K562 (cell line): ENCODE measurements at regions not wholly inside any gene's neighbourhood (a gene's known extent, or its start where the extent isn't known, plus 50 kb on each side); places are given as distances from the start of the nearest gene placed in this dataset.
A peak's percentile ranks its signal among the peaks of the same experiment; 100 is the strongest.

ENCODE experiments used
- ATAC-seq: fragments of 200-7000 bp; cut with Tn5 transposase; 3 replicates; pipeline ENCODE4 v1.9.1; 2020; ENCODE audit warnings: moderate library complexity
- BruUV-seq: library from RNA; stranded (reverse); fragments of 400-500 nt; replicated peaks from 2 replicates; lab custom pipeline; 2021; lab: Mats Ljungman, UMichigan
- CTCF ChIA-PET: fragments of 300-600 bp; formaldehyde crosslinking; extraction: SDS; loops from one replicate; lab custom pipeline; 2021; ENCODE audit warnings: low intra/inter-chr PET ratio; lab: Yijun Ruan, JAX
- POLR2A ChIA-PET: fragments of 300-600, 350-650 bp; sonication (Branson Sonifier 250); formaldehyde crosslinking; extraction: SDS; loops from one replicate; lab custom pipeline; 2021; ENCODE audit warnings: antibody characterized with exemption, inconsistent platforms; lab: Yijun Ruan, JAX
- DNase-seq, 4 experiments: peaks; one replicate each; pipeline versions ENCODE4 v3.0.0 to v3.0.0-alpha.2; 2011 to 2018; ENCODE audit warnings: low spot score in 3 of 4, mixed read lengths in 3 of 4; ENCODE audit errors: extremely low read depth in 1 of 4
- FAIRE-seq: peaks from 2 replicates; lab custom pipeline; 2011; peaks lifted over from hg19 to GRCh38; lab: Jason Lieb, UNC
- H2AFZ ChIP-seq: 2 replicates; pipeline ENCODE4 v1.6.0; 2011; ENCODE audit warnings: low read depth, low read length, control low read depth, inconsistent platforms
- H3K27ac ChIP-seq: fragments of 200-600 bp; 3 replicates; pipeline ENCODE4 v1.8.0; 2011; ENCODE audit warnings: low read depth, mild to moderate bottlenecking, control low read depth, inconsistent platforms, low read length, moderate library complexity, mixed read lengths; ENCODE audit errors: extremely low read depth
- H3K27me3 ChIP-seq, 2 experiments: fragments of 300-600 bp in 1 of 2; 2 replicates in 1 of 2; 3 replicates in 1 of 2; pipeline versions ENCODE4 v1.6.0 to v1.8.0; 2011; ENCODE audit warnings: inconsistent platforms in 2 of 2, low read length in 2 of 2, mild to moderate bottlenecking in 1 of 2, mixed read lengths in 1 of 2, moderate library complexity in 1 of 2; ENCODE audit not compliant: control insufficient read depth in 2 of 2, insufficient read depth in 2 of 2
- H3K36me3 ChIP-seq: fragments of 300-600 bp; 3 replicates; pipeline ENCODE4 v1.8.0; 2011; ENCODE audit warnings: mild to moderate bottlenecking, low read length, inconsistent platforms; ENCODE audit not compliant: control insufficient read depth, insufficient read depth
- H3K4me1 ChIP-seq, 2 experiments: fragments of 200-600 bp in 1 of 2; replicated peaks in 1 of 2; 2 replicates in 1 of 2; 3 replicates in 1 of 2; pipeline versions ENCODE4 v1.5.1 to v1.8.0; 2011; ENCODE audit warnings: inconsistent platforms in 2 of 2, low read length in 2 of 2, mild to moderate bottlenecking in 1 of 2, mixed read lengths in 1 of 2, moderate library complexity in 1 of 2; ENCODE audit not compliant: control insufficient read depth in 2 of 2, insufficient read depth in 2 of 2
- H3K4me2 ChIP-seq: 2 replicates; pipeline ENCODE4 v1.6.1; 2011; ENCODE audit warnings: low read length, control low read depth, inconsistent platforms, mixed read lengths; ENCODE audit not compliant: insufficient read depth
- H3K4me3 ChIP-seq: fragments of 200-600 bp; sonication (generic), shearing (Covaris generic); 2 replicates; pipeline ENCODE4 v1.5.1; 2016; ENCODE audit warnings: control low read depth, inconsistent platforms
- H3K79me2 ChIP-seq: fragments of 200-600 bp; 3 replicates; pipeline ENCODE4 v1.8.0; 2011; ENCODE audit warnings: low read length, inconsistent platforms; ENCODE audit not compliant: control insufficient read depth, insufficient read depth
- H3K9ac ChIP-seq, 2 experiments: 2 replicates each; pipeline versions ENCODE4 v1.6.0 to v1.6.1; 2011; ENCODE audit warnings: low read depth in 2 of 2, low read length in 2 of 2, control low read depth in 1 of 2, inconsistent platforms in 1 of 2, mild to moderate bottlenecking in 1 of 2, mixed read lengths in 1 of 2; ENCODE audit not compliant: insufficient read depth in 1 of 2
- H3K9me1 ChIP-seq: one replicate; pipeline ENCODE4 v1.6.0; 2011; ENCODE audit warnings: inconsistent platforms, mild to moderate bottlenecking, low read length, moderate library complexity; ENCODE audit not compliant: control insufficient read depth, insufficient read depth
- H3K9me3 ChIP-seq: replicated peaks from 2 replicates; pipeline ENCODE4 v1.5.1; 2011; ENCODE audit warnings: low read depth, low read length, inconsistent platforms; ENCODE audit not compliant: control insufficient read depth, insufficient read depth
- H4K20me1 ChIP-seq: replicated peaks from 2 replicates; pipeline ENCODE4 v1.6.1; 2011; ENCODE audit warnings: low read length, inconsistent platforms, mixed read lengths; ENCODE audit not compliant: control insufficient read depth, insufficient read depth
- DMBX1 ChIP-seq: fragments of 250-450 bp; sonication (Bioruptor Pico); IDR thresholded peaks from 2 replicates; pipeline ENCODE4 v1.8.0; 2022; ENCODE audit warnings: inconsistent platforms, mild to moderate bottlenecking, moderate library complexity, borderline replicate concordance
- RAD51 ChIP-seq: fragments of 450-650 bp; IDR thresholded peaks from 2 replicates; pipeline ENCODE4 v1.7.1; 2016; ENCODE audit warnings: low read depth, mild to moderate bottlenecking, borderline replicate concordance
- ZNF696 ChIP-seq: fragments of 250-450 bp; sonication (Bioruptor Pico); conservative IDR thresholded peaks from 2 replicates; pipeline ENCODE4 v1.4.0; 2020; ENCODE audit warnings: mild to moderate bottlenecking, moderate library complexity
- WGBS: fragments of 100-300 bp; shearing (Covaris generic); methylation state at CpG from one replicate; pipeline ENCODE4 v1.1.6; 2016; ENCODE audit warnings: low coverage, mixed read lengths; ENCODE audit not compliant: insufficient coverage; ENCODE audit errors: missing lambda C conversion rate; 5-methylcytosine and 5-hydroxymethylcytosine counted together
- in situ Hi-C: fragments of 300-500 bp; cut with MboI; formaldehyde crosslinking; loops from 4 replicates; pipeline ENCODE4 v1.15.0; 2018; ENCODE audit warnings: inconsistent platforms, mixed read lengths
- intact Hi-C: fragments of 100-400 bp; cut with micrococcal nuclease; formaldehyde crosslinking; loops from 2 replicates; pipeline ENCODE4 v1.14.2; 2022
- TF ChIP-seq, protein P1 (sequence below): sonication (generic); formaldehyde crosslinking; IDR thresholded peaks from 2 replicates; pipeline ENCODE4 v1.8.0; 2022; ENCODE audit warnings: mild to moderate bottlenecking, missing genetic modification reagents
- TF ChIP-seq, protein P2 (sequence below): fragments of 250-450 bp; sonication (Bioruptor Pico); IDR thresholded peaks from 2 replicates; pipeline ENCODE4 v1.5.0; 2021
- TF ChIP-seq, protein P3 (sequence below): fragments of 450-650 bp; formaldehyde crosslinking; IDR thresholded peaks from 2 replicates; pipeline ENCODE4 v1.4.0; 2020; ENCODE audit warnings: mild to moderate bottlenecking, mixed read lengths
- TF ChIP-seq, protein P4 (sequence below): IDR thresholded peaks from 2 replicates; pipeline ENCODE4 v1.6.1; 2012; ENCODE audit warnings: low read depth, low read length, improper control_type of control experiment, borderline replicate concordance

DNA sequence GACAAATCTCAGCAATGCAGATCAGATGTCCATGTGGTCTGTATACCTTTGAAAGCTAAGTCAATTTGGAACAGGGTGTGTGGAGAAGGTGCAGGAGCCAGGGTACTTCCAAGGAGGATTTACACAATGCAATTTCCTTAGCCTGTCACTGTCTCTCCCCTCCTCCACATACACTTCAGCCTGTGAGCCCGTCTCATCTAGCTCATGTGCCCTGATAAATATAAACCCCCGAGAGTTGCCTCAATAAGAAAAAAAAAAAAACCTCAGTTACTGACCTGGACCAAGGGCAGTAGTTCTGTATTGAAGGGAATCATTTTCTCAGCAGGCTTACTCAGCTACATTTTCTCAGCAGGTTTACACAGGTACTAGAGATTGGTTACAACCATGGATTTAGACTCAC lies 132.1 kb upstream of the PELI2 start (continued):
- TF ChIP-seq, protein P1, sequence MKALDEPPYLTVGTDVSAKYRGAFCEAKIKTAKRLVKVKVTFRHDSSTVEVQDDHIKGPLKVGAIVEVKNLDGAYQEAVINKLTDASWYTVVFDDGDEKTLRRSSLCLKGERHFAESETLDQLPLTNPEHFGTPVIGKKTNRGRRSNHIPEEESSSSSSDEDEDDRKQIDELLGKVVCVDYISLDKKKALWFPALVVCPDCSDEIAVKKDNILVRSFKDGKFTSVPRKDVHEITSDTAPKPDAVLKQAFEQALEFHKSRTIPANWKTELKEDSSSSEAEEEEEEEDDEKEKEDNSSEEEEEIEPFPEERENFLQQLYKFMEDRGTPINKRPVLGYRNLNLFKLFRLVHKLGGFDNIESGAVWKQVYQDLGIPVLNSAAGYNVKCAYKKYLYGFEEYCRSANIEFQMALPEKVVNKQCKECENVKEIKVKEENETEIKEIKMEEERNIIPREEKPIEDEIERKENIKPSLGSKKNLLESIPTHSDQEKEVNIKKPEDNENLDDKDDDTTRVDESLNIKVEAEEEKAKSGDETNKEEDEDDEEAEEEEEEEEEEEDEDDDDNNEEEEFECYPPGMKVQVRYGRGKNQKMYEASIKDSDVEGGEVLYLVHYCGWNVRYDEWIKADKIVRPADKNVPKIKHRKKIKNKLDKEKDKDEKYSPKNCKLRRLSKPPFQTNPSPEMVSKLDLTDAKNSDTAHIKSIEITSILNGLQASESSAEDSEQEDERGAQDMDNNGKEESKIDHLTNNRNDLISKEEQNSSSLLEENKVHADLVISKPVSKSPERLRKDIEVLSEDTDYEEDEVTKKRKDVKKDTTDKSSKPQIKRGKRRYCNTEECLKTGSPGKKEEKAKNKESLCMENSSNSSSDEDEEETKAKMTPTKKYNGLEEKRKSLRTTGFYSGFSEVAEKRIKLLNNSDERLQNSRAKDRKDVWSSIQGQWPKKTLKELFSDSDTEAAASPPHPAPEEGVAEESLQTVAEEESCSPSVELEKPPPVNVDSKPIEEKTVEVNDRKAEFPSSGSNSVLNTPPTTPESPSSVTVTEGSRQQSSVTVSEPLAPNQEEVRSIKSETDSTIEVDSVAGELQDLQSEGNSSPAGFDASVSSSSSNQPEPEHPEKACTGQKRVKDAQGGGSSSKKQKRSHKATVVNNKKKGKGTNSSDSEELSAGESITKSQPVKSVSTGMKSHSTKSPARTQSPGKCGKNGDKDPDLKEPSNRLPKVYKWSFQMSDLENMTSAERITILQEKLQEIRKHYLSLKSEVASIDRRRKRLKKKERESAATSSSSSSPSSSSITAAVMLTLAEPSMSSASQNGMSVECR (CRISPR knock-in tag), result no peak
- TF ChIP-seq, protein P2, sequence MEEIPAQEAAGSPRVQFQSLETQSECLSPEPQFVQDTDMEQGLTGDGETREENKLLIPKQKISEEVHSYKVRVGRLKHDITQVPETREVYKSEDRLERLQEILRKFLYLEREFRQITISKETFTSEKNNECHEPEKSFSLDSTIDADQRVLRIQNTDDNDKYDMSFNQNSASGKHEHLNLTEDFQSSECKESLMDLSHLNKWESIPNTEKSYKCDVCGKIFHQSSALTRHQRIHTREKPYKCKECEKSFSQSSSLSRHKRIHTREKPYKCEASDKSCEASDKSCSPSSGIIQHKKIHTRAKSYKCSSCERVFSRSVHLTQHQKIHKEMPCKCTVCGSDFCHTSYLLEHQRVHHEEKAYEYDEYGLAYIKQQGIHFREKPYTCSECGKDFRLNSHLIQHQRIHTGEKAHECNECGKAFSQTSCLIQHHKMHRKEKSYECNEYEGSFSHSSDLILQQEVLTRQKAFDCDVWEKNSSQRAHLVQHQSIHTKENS (CRISPR knock-in tag), result no peak
- no peak for TF ChIP-seq ZNF696
- TF ChIP-seq DMBX1, result no peak

DNA sequence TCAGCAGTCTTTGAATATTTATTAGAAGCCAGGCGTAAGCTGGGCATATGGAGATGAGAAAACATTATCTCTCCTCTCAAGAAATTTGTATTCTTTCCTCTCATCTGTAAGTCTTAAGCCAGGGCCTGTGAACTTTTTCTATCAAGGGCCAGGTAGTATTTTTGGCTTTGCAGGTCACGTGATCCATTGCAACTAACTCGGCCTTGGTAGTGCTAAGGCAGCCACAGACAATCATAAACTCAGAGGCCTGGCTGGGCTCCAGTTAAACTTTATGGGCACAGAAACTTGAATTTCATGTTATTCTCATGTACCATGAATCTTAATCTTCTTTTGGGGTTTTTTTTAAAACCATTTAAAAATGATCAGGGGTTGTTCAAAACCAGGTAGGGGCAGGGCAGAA lies 117.4 kb upstream of the PELI2 start:
- H3K9me1 ChIP-seq, result no peaks in the 10 kb centered on the region
- H2AFZ ChIP-seq, result no peak overlapping the region
- no peak for FAIRE-seq
- DNase-seq, result no peak
- no peaks in the 10 kb centered on the region for H4K20me1 ChIP-seq
- no peak overlapping the region for H3K27ac ChIP-seq
- BruUV-seq, result no TSS peak
- 4% methylated on average over 3 of the region's 3 CpGs for WGBS
- intact Hi-C loops (no loop called here), in situ Hi-C loops (no loop called here)
- H3K4me2 ChIP-seq, result no peak overlapping the region
- ChIA-PET CTCF (no interaction called here), POLR2A (no interaction called here)
- ATAC-seq, result no peak
- no peak overlapping the region for H3K4me3 ChIP-seq
- TF ChIP-seq, protein P3, sequence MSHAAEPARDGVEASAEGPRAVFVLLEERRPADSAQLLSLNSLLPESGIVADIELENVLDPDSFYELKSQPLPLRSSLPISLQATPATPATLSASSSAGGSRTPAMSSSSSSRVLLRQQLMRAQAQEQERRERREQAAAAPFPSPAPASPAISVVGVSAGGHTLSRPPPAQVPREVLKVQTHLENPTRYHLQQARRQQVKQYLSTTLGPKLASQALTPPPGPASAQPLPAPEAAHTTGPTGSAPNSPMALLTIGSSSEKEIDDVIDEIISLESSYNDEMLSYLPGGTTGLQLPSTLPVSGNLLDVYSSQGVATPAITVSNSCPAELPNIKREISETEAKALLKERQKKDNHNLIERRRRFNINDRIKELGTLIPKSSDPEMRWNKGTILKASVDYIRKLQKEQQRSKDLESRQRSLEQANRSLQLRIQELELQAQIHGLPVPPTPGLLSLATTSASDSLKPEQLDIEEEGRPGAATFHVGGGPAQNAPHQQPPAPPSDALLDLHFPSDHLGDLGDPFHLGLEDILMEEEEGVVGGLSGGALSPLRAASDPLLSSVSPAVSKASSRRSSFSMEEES, result peak; percentile 73
- TF ChIP-seq, protein P4, sequence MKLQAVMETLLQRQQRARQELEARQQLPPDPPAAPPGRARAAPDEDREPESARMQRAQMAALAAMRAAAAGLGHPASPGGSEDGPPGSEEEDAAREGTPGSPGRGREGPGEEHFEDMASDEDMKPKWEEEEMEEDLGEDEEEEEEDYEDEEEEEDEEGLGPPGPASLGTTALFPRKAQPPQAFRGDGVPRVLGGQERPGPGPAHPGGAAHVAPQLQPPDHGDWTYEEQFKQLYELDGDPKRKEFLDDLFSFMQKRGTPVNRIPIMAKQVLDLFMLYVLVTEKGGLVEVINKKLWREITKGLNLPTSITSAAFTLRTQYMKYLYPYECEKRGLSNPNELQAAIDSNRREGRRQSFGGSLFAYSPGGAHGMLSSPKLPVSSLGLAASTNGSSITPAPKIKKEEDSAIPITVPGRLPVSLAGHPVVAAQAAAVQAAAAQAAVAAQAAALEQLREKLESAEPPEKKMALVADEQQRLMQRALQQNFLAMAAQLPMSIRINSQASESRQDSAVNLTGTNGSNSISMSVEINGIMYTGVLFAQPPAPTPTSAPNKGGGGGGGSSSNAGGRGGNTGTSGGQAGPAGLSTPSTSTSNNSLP, result no peak
- TF ChIP-seq RAD51, result peak; percentile 49; the same call in 1 of the 2 replicates
- no peaks in the 10 kb centered on the region for H3K4me1 ChIP-seq
- no peaks in the 10 kb centered on the region for H3K79me2 ChIP-seq
- H3K9ac ChIP-seq, result no peak overlapping the region
- H3K36me3 ChIP-seq, result no peaks in the 10 kb centered on the region
- no peaks in the 10 kb centered on the region for H3K9me3 ChIP-seq
- no peaks in the 10 kb centered on the region for H3K27me3 ChIP-seq
